ENCODE measurements at regions not wholly inside any gene's neighbourhood (a gene's known extent, or its start where the extent isn't known, plus 50 kb on each side); places are given as distances from the start of the nearest gene placed in this dataset.

GRCh38 chr18:8463791-8464190 lies 145.4 kb upstream of the RAB12 start:
- no peaks in the 10 kb centered on the region for H3K27me3 ChIP-seq
- no peak overlapping the region for H3K4me3 ChIP-seq
- 59 to 82% (median 82%) methylated on average over 3 of the region's 3 CpGs for WGBS, 3 donors
- no peaks in the 10 kb centered on the region for H3K4me1 ChIP-seq (ENCODE audit: insufficient read depth)
- no peaks in the 10 kb centered on the region for H3K9me3 ChIP-seq
- H3K27ac ChIP-seq = no peak overlapping the region
- DNase-seq = no peak
- H3K36me3 ChIP-seq = no peaks in the 10 kb centered on the region
- intact Hi-C loops (cut with DNase I) = no loop called here
- TF ChIP-seq EP300 (IDR thresholded peaks at IDR 0.05) (no peak), POLR2A (IDR thresholded peaks at IDR 0.05) (no peak), CTCF (IDR thresholded peaks at IDR 0.05) (no peak)

- 78 to 83% (median 82%) methylated on average over 8 of the region's 8 CpGs for WGBS, 3 donors
- Histone ChIP-seq H3K9me3 (no peaks in the 10 kb centered on the region), H3K36me3 (no peaks in the 10 kb centered on the region), H3K27me3 (no peaks in the 10 kb centered on the region), H3K4me1 (ENCODE audit: insufficient read depth) (no peaks in the 10 kb centered on the region), H3K4me3 (no peak overlapping the region), H3K27ac (no peak overlapping the region)
- no peak for DNase-seq
- intact Hi-C loops (cut with DNase I) = no loop called here
- no peak for TF ChIP-seq CTCF (IDR thresholded peaks at IDR 0.05)
- no peak for TF ChIP-seq EP300 (IDR thresholded peaks at IDR 0.05)
- no peak for TF ChIP-seq POLR2A (IDR thresholded peaks at IDR 0.05)
Measured at GRCh38 chr18:8468191-8468590, 141.0 kb upstream of the RAB12 start.

GRCh38 chr18:8468921-8469335 lies 140.3 kb upstream of the RAB12 start:
- no peak overlapping the region for H3K4me3 ChIP-seq
- H3K27ac ChIP-seq = no peak overlapping the region
- no peaks in the 10 kb centered on the region for H3K36me3 ChIP-seq
- H3K27me3 ChIP-seq = no peaks in the 10 kb centered on the region
- TF ChIP-seq EP300 (IDR thresholded peaks at IDR 0.05) = no peak
- no peak for TF ChIP-seq CTCF (IDR thresholded peaks at IDR 0.05)
- no peak for TF ChIP-seq POLR2A (IDR thresholded peaks at IDR 0.05)
- WGBS, 3 donors = 32 to 36% (median 35%) methylated on average over 9 of the region's 9 CpGs
- no peaks in the 10 kb centered on the region for H3K4me1 ChIP-seq (ENCODE audit: insufficient read depth)
- no peaks in the 10 kb centered on the region for H3K9me3 ChIP-seq
- no peak for DNase-seq
- intact Hi-C loops (cut with DNase I) = no loop called here

GRCh38 chr18:8469544-8470130 lies 139.6 kb upstream of the RAB12 start:
- no peaks in the 10 kb centered on the region for H3K9me3 ChIP-seq
- TF ChIP-seq POLR2A (IDR thresholded peaks at IDR 0.05) = no peak
- TF ChIP-seq EP300 (IDR thresholded peaks at IDR 0.05) = no peak
- TF ChIP-seq CTCF (IDR thresholded peaks at IDR 0.05) = no peak
- no peak for DNase-seq
- no peaks in the 10 kb centered on the region for H3K36me3 ChIP-seq
- no peak overlapping the region for H3K27ac ChIP-seq
- no peaks in the 10 kb centered on the region for H3K4me1 ChIP-seq (ENCODE audit: insufficient read depth)
- H3K4me3 ChIP-seq = no peak overlapping the region
- WGBS, 3 donors = 46 to 61% (median 48%) methylated on average over 6 of the region's 6 CpGs
- H3K27me3 ChIP-seq = no peaks in the 10 kb centered on the region
- intact Hi-C loops (cut with DNase I) = no loop called here
